ENCODE measurements at regions not wholly inside any gene's neighbourhood (a gene's known extent, or its start where the extent isn't known, plus 50 kb on each side); places are given as distances from the start of the nearest gene placed in this dataset.

DNA sequence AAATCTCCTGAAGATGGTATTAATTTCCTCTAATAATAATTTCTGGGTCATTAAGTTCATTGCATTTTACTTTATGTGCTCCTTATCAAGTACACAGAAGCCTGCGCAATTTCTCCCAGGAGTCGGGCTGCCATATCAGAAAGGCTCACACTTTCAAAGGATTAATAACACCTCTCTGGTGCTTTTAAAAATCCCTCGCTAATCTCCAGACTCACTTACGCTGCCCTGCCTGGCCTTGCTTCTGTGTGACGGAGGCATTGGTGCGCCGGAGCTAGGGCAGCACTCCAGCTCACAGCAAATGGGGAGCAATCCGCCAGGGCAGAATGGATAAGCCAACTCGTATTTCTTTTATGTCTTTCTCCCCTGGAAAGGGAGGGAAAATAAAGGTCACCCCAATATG lies 300.8 kb downstream of the EFNB2 start:
- no peaks in the 10 kb centered on the region for H3K4me1 ChIP-seq (ENCODE audit: control insufficient read depth in 1 of 2, insufficient read depth in 2 of 2, low read length in 2 of 2)
- no peaks in the 10 kb centered on the region for H3K9me3 ChIP-seq (ENCODE audit: control insufficient read depth in 1 of 2, low read length in 2 of 2)
- H3K27ac ChIP-seq (ENCODE audit: low read length), result no peak overlapping the region
- no peaks in the 10 kb centered on the region for H3K36me3 ChIP-seq (ENCODE audit: control insufficient read depth in 1 of 2, insufficient read depth in 2 of 2, low read length in 2 of 2)
- no peak overlapping the region for H3K4me3 ChIP-seq (ENCODE audit: low read depth in 1 of 2, low read length in 2 of 2)
- H3K27me3 ChIP-seq (ENCODE audit: low read depth, low read length), result no peaks in the 10 kb centered on the region

DNA sequence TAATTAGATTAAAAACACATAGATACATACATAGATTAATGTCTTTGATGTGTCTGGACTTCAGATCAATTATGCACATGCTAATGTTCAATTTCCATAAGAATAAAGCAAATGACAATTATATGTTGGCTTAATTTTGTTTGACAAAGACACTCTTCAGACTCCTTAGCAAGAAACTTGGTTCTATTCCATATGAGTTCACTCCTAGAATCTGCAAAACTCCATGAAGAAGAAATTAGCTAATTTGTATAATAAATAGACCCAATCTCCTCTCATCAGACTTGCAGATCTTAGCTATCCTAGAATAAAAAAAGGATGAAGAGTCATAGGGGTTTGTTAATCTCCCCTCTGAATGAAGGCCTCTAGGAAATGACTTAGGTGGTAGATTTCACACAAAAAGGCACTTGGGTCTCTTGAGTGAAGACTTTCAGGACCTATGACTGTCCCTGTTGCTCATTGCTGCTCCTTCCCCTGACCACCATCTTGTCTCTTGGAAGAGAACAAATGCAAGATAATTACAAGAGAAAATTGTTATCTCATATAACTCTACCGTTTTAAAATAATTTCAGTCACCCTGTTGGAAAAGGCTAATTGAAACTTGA lies 302.2 kb downstream of the EFNB2 start:
- H3K27ac ChIP-seq (ENCODE audit: low read length), result no peak overlapping the region
- no peak overlapping the region for H3K4me3 ChIP-seq (ENCODE audit: low read depth in 1 of 2, low read length in 2 of 2)
- H3K9me3 ChIP-seq (ENCODE audit: control insufficient read depth in 1 of 2, low read length in 2 of 2), result no peaks in the 10 kb centered on the region
- H3K36me3 ChIP-seq (ENCODE audit: control insufficient read depth in 1 of 2, insufficient read depth in 2 of 2, low read length in 2 of 2), result no peaks in the 10 kb centered on the region
- no peaks in the 10 kb centered on the region for H3K4me1 ChIP-seq (ENCODE audit: control insufficient read depth in 1 of 2, insufficient read depth in 2 of 2, low read length in 2 of 2)
- H3K27me3 ChIP-seq (ENCODE audit: low read depth, low read length), result no peaks in the 10 kb centered on the region

DNA sequence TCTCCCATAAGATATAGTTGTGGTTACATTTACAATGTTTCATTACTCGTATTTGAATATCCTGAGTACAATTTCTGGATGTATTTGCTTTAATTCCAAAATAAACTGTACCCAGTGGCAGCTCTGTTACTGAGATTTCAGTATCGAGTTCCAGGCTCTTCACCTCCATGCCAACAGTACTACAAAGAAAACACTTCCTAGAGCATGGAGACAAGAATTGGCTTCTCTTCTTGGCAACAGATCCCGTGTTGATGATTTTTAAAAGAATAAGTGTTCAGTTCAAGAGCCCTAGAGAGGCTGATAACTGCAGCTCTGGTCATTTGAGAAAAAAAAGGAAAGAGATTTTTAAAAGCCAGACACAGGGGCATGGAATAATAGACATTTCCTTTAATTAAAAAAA lies 302.8 kb downstream of the EFNB2 start:
- H3K27me3 ChIP-seq (ENCODE audit: low read depth, low read length), result no peaks in the 10 kb centered on the region
- H3K27ac ChIP-seq (ENCODE audit: low read length), result no peak overlapping the region
- no peaks in the 10 kb centered on the region for H3K9me3 ChIP-seq (ENCODE audit: control insufficient read depth in 1 of 2, low read length in 2 of 2)
- no peaks in the 10 kb centered on the region for H3K4me1 ChIP-seq (ENCODE audit: control insufficient read depth in 1 of 2, insufficient read depth in 2 of 2, low read length in 2 of 2)
- H3K36me3 ChIP-seq (ENCODE audit: control insufficient read depth in 1 of 2, insufficient read depth in 2 of 2, low read length in 2 of 2), result no peaks in the 10 kb centered on the region
- H3K4me3 ChIP-seq (ENCODE audit: low read depth in 1 of 2, low read length in 2 of 2), result no peak overlapping the region

DNA sequence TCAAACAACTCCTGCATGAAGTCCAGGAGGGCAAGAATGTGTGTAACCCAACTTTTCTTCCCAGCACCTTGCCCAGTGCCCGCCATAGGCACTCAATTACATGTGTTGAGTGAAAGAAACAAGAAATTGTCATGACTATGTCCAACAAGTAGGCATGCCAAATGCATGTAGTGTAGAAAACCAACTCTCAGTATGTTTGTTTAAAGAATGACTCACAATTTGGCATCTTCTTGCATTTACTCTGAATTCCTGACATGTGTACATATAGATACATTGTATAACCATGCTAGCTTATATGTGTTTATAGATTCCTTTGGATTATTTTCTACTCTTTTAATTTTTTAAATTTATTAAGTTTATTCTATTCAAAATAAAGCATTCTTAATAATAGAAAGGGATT lies 305.0 kb downstream of the EFNB2 start:
- no peaks in the 10 kb centered on the region for H3K9me3 ChIP-seq (ENCODE audit: control insufficient read depth in 1 of 2, low read length in 2 of 2)
- no peak overlapping the region for H3K27ac ChIP-seq (ENCODE audit: low read length)
- H3K27me3 ChIP-seq (ENCODE audit: low read depth, low read length), result no peaks in the 10 kb centered on the region
- H3K4me1 ChIP-seq (ENCODE audit: control insufficient read depth in 1 of 2, insufficient read depth in 2 of 2, low read length in 2 of 2), result no peaks in the 10 kb centered on the region
- no peaks in the 10 kb centered on the region for H3K36me3 ChIP-seq (ENCODE audit: control insufficient read depth in 1 of 2, insufficient read depth in 2 of 2, low read length in 2 of 2)
- no peak overlapping the region for H3K4me3 ChIP-seq (ENCODE audit: low read depth in 1 of 2, low read length in 2 of 2)

DNA sequence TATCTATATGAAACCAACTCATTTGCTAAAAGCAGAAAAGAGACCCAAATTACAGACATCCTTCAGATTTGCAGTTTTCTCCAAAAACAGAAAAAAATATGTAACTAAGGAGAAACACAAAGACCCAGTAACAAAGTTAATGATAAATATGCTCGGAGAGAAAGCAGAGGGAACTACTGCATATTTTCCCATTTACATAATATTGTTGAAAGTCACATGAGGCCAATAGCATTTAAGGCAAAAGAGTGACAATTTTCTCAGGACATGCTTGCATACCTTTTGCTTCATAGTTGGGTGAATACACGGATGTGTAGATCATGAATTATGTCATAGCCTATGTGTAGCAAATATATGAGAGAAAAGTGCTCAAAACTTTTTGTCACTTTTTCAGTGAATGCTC lies 310.3 kb downstream of the EFNB2 start:
- H3K36me3 ChIP-seq (ENCODE audit: control insufficient read depth in 1 of 2, insufficient read depth in 2 of 2, low read length in 2 of 2), result no peaks in the 10 kb centered on the region
- H3K27me3 ChIP-seq (ENCODE audit: low read depth, low read length), result no peaks in the 10 kb centered on the region
- H3K27ac ChIP-seq (ENCODE audit: low read length), result no peak overlapping the region
- H3K4me1 ChIP-seq (ENCODE audit: control insufficient read depth in 1 of 2, insufficient read depth in 2 of 2, low read length in 2 of 2), result no peaks in the 10 kb centered on the region
- H3K9me3 ChIP-seq (ENCODE audit: control insufficient read depth in 1 of 2, low read length in 2 of 2), result no peaks in the 10 kb centered on the region
- H3K4me3 ChIP-seq (ENCODE audit: low read depth in 1 of 2, low read length in 2 of 2), result no peak overlapping the region

DNA sequence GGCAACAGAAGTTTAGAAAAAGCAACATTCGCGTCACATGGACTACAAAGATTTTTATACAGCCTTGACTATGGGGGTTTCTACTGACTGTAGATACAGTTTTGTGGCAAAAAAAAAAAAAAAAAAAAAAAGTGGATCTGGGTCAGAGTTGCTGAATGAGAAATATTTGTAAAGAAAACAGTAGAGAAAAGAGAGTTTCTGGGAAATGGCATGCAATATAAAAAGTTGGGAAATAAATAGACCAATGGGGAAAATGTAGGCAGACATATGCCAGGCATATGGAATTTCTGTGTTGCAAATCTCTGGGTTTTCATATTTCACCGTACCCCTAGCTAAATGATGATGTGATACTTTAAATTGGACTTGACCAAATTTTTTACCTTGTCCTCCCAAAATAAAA lies 315.3 kb downstream of the EFNB2 start:
- no peaks in the 10 kb centered on the region for H3K36me3 ChIP-seq (ENCODE audit: control insufficient read depth in 1 of 2, insufficient read depth in 2 of 2, low read length in 2 of 2)
- H3K27ac ChIP-seq (ENCODE audit: low read length), result no peak overlapping the region
- H3K4me3 ChIP-seq (ENCODE audit: low read depth in 1 of 2, low read length in 2 of 2), result no peak overlapping the region
- no peaks in the 10 kb centered on the region for H3K27me3 ChIP-seq (ENCODE audit: low read depth, low read length)
- no peaks in the 10 kb centered on the region for H3K9me3 ChIP-seq (ENCODE audit: control insufficient read depth in 1 of 2, low read length in 2 of 2)
- H3K4me1 ChIP-seq (ENCODE audit: control insufficient read depth in 1 of 2, insufficient read depth in 2 of 2, low read length in 2 of 2), result no peaks in the 10 kb centered on the region

DNA sequence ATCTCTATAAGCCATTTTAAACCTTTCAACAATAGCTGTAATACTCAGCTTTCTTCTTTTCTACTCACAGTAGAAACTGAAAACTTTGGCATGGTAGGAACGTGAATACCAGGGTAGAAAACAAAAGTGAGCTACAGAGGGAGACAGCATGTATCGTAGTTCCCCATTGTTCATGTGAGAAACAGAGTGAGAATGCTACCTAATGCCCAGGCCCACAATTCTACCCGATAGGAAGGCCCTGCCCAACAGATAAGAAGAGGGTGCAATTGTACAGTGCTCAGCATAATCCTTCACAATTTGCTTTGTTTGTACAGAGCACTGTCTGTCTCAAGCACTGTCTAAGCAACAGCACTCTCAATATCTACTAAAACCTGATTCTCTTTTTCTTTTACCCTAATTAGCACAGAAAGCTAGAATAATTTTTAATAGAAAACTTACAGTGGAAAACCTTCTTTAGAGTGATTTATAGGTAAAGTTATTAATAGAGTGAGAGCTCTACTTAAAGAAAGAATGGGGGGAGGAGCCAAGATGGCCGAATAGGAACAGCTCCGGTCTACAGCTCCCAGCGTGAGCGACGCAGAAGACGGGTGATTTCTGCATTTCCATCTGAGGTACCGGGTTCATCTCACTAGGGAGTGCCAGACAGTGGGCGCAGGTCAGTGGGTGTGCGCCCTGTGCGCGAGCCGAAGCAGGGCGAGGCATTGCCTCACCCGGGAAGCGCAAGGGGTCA lies 322.3 kb downstream of the EFNB2 start:
- Histone ChIP-seq H3K27ac (ENCODE audit: low read length) (no peak overlapping the region), H3K36me3 (ENCODE audit: control insufficient read depth in 1 of 2, insufficient read depth in 2 of 2, low read length in 2 of 2) (no peaks in the 10 kb centered on the region), H3K27me3 (ENCODE audit: low read depth, low read length) (no peaks in the 10 kb centered on the region), H3K9me3 (ENCODE audit: control insufficient read depth in 1 of 2, low read length in 2 of 2) (no peaks in the 10 kb centered on the region), H3K4me3 (ENCODE audit: low read depth in 1 of 2, low read length in 2 of 2) (no peak overlapping the region), H3K4me1 (ENCODE audit: control insufficient read depth in 1 of 2, insufficient read depth in 2 of 2, low read length in 2 of 2) (no peaks in the 10 kb centered on the region)

DNA sequence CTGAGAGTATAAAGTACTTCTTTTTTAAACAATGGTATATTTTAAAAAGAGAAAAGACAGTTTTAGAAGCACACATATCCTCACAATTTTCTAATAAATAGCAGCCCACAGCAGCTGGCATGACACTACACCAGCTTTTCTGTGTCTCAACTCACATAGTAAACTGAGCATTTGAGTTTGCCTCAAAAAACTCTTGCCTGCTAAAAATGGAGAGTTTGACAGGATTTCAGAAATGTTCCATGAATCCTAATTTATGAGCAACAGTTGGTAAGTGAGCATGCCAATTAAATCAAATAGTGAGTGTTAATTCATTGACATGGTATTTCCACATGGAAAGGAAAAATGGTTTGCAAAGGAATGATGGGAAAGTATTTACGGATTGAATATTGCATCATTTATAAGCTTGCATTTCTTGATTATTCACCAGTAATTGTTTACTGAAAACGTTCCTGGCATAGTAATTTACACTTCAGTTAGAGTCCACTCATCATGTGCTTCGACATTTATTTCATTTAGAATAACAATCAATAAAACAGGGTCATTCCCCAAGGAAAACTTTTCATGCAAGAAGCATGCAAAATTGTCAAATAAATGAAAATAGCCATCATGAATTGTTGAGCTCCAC lies 323.0 kb downstream of the EFNB2 start:
- Histone ChIP-seq H3K27ac (ENCODE audit: low read length) (no peak overlapping the region), H3K27me3 (ENCODE audit: low read depth, low read length) (no peaks in the 10 kb centered on the region), H3K4me1 (ENCODE audit: control insufficient read depth in 1 of 2, insufficient read depth in 2 of 2, low read length in 2 of 2) (no peaks in the 10 kb centered on the region), H3K9me3 (ENCODE audit: control insufficient read depth in 1 of 2, low read length in 2 of 2) (no peaks in the 10 kb centered on the region), H3K4me3 (ENCODE audit: low read depth in 1 of 2, low read length in 2 of 2) (no peak overlapping the region), H3K36me3 (ENCODE audit: control insufficient read depth in 1 of 2, insufficient read depth in 2 of 2, low read length in 2 of 2) (no peaks in the 10 kb centered on the region)

DNA sequence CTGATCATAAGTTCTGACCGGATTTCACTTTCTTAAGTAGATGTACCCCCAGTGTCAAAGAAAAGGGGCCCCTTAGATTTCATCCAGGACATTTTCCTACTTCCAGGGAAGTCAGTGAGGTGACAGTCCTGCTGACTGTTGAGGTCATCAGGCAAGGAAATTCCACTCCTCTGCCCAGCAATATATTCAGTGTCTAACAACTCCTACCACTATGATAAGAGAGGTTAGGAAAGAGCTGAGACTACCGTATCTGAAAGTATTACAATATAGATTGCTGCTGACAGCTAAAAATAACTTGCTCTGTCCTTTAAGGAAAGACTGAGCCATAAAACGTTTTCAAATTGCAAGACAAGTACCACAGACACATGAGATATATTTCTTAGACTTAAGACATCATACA lies 325.1 kb downstream of the EFNB2 start:
- no peaks in the 10 kb centered on the region for H3K27me3 ChIP-seq (ENCODE audit: low read depth, low read length)
- no peaks in the 10 kb centered on the region for H3K4me1 ChIP-seq (ENCODE audit: control insufficient read depth in 1 of 2, insufficient read depth in 2 of 2, low read length in 2 of 2)
- no peaks in the 10 kb centered on the region for H3K9me3 ChIP-seq (ENCODE audit: control insufficient read depth in 1 of 2, low read length in 2 of 2)
- no peak overlapping the region for H3K4me3 ChIP-seq (ENCODE audit: low read depth in 1 of 2, low read length in 2 of 2)
- no peaks in the 10 kb centered on the region for H3K36me3 ChIP-seq (ENCODE audit: control insufficient read depth in 1 of 2, insufficient read depth in 2 of 2, low read length in 2 of 2)
- H3K27ac ChIP-seq (ENCODE audit: low read length), result no peak overlapping the region

DNA sequence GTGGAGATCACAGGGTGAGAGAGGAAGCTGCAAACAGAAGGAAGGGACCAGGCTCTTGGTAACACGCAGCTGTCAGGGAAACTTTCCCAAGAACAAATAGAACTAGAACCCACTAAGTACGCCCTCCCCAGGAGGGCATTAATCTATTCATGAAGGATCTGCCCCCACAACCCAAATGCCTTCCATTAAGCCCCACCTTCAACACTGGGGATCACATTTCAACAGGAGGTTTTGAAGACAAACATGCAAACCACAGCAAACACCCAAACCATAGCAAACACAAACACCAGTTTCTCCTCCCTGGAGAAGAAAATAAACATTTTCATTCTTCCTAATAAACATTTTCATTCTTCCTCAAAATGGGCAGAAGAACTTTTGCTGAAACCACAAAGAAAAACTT lies 329.6 kb downstream of the EFNB2 start:
- no peaks in the 10 kb centered on the region for H3K27me3 ChIP-seq (ENCODE audit: low read depth, low read length)
- H3K9me3 ChIP-seq (ENCODE audit: control insufficient read depth in 1 of 2, low read length in 2 of 2), result no peaks in the 10 kb centered on the region
- H3K4me1 ChIP-seq (ENCODE audit: control insufficient read depth in 1 of 2, insufficient read depth in 2 of 2, low read length in 2 of 2), result no peaks in the 10 kb centered on the region
- H3K27ac ChIP-seq (ENCODE audit: low read length), result no peak overlapping the region
- H3K4me3 ChIP-seq (ENCODE audit: low read depth in 1 of 2, low read length in 2 of 2), result no peak overlapping the region
- no peaks in the 10 kb centered on the region for H3K36me3 ChIP-seq (ENCODE audit: control insufficient read depth in 1 of 2, insufficient read depth in 2 of 2, low read length in 2 of 2)

DNA sequence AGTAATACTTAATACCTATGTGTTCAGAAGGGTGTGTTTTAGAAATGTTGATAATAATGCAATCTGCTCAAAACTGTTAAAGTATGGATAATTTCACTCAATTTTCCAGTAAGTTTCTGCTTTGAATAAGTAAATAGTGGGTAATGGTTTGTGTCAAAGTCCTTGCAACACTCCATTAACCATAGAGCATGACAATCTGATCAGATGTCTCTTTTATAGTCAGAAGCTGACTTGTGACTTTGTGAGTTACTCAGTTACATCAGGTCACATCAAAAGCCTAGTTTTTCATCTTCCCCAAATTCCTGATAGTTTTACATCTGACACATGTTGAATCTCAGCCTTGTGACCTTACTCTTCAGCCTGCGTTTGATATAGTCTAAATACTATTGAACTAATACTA lies 338.0 kb downstream of the EFNB2 start:
- H3K27ac ChIP-seq (ENCODE audit: low read length), result no peak overlapping the region
- no peaks in the 10 kb centered on the region for H3K36me3 ChIP-seq (ENCODE audit: control insufficient read depth in 1 of 2, insufficient read depth in 2 of 2, low read length in 2 of 2)
- no peak overlapping the region for H3K4me3 ChIP-seq (ENCODE audit: low read depth in 1 of 2, low read length in 2 of 2)
- no peaks in the 10 kb centered on the region for H3K9me3 ChIP-seq (ENCODE audit: control insufficient read depth in 1 of 2, low read length in 2 of 2)
- no peaks in the 10 kb centered on the region for H3K27me3 ChIP-seq (ENCODE audit: low read depth, low read length)
- H3K4me1 ChIP-seq (ENCODE audit: control insufficient read depth in 1 of 2, insufficient read depth in 2 of 2, low read length in 2 of 2), result no peaks in the 10 kb centered on the region
